HCT116 (cell line): ENCODE measurements at regions not wholly inside any gene's neighbourhood (a gene's known extent, or its start where the extent isn't known, plus 50 kb on each side); places are given as distances from the start of the nearest gene placed in this dataset.
"Not testable (repeated sequence)": the region's sequence is repeated elsewhere in the genome, so short reads cannot be mapped to it uniquely, and the experiment has no call there.

Experiments used
- ATAC-seq: fragments of 200-7000 bp; cut with Tn5 transposase; 2 replicates; pipeline ENCODE4 v1.9.1; 2020; ENCODE audit warnings: mild to moderate bottlenecking, moderate library complexity
- BruUV-seq: library from RNA; stranded (reverse); fragments of 400-500 nt; replicated peaks from 2 replicates; lab custom pipeline; 2021; lab: Mats Ljungman, UMichigan
- CTCF ChIA-PET: fragments of 300-600 bp; sonication (Branson Sonifier 250); formaldehyde crosslinking; loops from one replicate; lab custom pipeline; 2021; ENCODE audit warnings: antibody characterized with exemption; lab: Charles Lee
- POLR2A ChIA-PET: fragments of 300-600, 350-600 bp; sonication (Branson Sonifier 250); formaldehyde crosslinking; loops from one replicate; lab custom pipeline; 2021; ENCODE audit warnings: antibody characterized with exemption; lab: Charles Lee
- RAD21 ChIA-PET, 2 experiments: fragments of 300-600 bp; sonication (Branson Sonifier 250); formaldehyde crosslinking; loops; one replicate each; lab custom pipeline; 2023; ENCODE audit warnings: low total read pairs in 2 of 2; ENCODE audit not compliant: uncharacterized antibody in 2 of 2, unreplicated experiment in 2 of 2, low non-redundant PET in 1 of 2; lab: Charles Lee
- DNase-seq: peaks from one replicate; pipeline ENCODE4 v3.0.0-alpha.2; 2010; ENCODE audit warnings: low read depth, low spot score
- H2AFZ ChIP-seq: fragments of 200-600 bp; shearing (Covaris generic), sonication (generic); 2 replicates; pipeline ENCODE4 v1.6.1; 2017; ENCODE audit warnings: low read depth, mixed run types, mixed read lengths, antibody characterized with exemption, low read length; ENCODE audit not compliant: poor library complexity, severe bottlenecking
- H3K27ac ChIP-seq: 2 replicates; pipeline ENCODE4 v1.5.1; 2012; ENCODE audit warnings: low read depth, low read length
- H3K27me3 ChIP-seq: fragments of 200-600 bp; sonication (generic); 2 replicates; pipeline ENCODE4 v1.6.1; 2016; ENCODE audit warnings: mixed run types, low read length, mixed read lengths; ENCODE audit not compliant: insufficient read depth
- H3K36me3 ChIP-seq, 2 experiments: fragments of 200-500 bp in 1 of 2; fragments of 200-600 bp in 1 of 2; sonication (Bioruptor generic) in 1 of 2; sonication (generic) in 1 of 2; 2 replicates each; pipeline versions ENCODE4 v1.5.1 to v1.6.1; 2014 to 2016; ENCODE audit warnings: low read length in 2 of 2, inconsistent platforms in 1 of 2, mixed read lengths in 1 of 2, mixed run types in 1 of 2; ENCODE audit not compliant: insufficient read depth in 2 of 2, control insufficient read depth in 1 of 2
- H3K4me1 ChIP-seq, 2 experiments: fragments of 200-600 bp in 1 of 2; sonication (generic) in 1 of 2; 2 replicates each; pipeline versions ENCODE4 v1.5.1 to v1.6.1; 2012 to 2017; ENCODE audit warnings: low read length in 2 of 2, inconsistent platforms in 1 of 2, mild to moderate bottlenecking in 1 of 2, mixed read lengths in 1 of 2, mixed run types in 1 of 2, moderate library complexity in 1 of 2; ENCODE audit not compliant: insufficient read depth in 2 of 2, control insufficient read depth in 1 of 2
- H3K4me2 ChIP-seq: fragments of 200-600 bp; sonication (generic); 2 replicates; pipeline ENCODE4 v1.6.1; 2017; ENCODE audit warnings: mixed run types, low read length, mixed read lengths
- H3K4me3 ChIP-seq, 2 experiments: fragments of 200-600 bp in 1 of 2; sonication (generic) in 1 of 2; replicated peaks in 1 of 2; 2 replicates each; pipeline ENCODE4 v1.5.1; 2011 to 2016; ENCODE audit warnings: low read length in 2 of 2, control low read depth in 1 of 2, low read depth in 1 of 2, mild to moderate bottlenecking in 1 of 2, mixed read lengths in 1 of 2, mixed run types in 1 of 2
- H3K79me2 ChIP-seq: fragments of 200-600 bp; sonication (generic); 2 replicates; pipeline ENCODE4 v1.6.1; 2017; ENCODE audit warnings: mild to moderate bottlenecking, mixed run types, low read length, moderate library complexity, mixed read lengths; ENCODE audit not compliant: insufficient read depth
- H3K9ac ChIP-seq: fragments of 200-600 bp; sonication (generic); 2 replicates; pipeline ENCODE4 v1.6.1; 2016; ENCODE audit warnings: low read length, mixed read lengths
- H3K9me2 ChIP-seq: fragments of 200-600 bp; sonication (generic), shearing (Covaris generic); 2 replicates; pipeline ENCODE4 v1.6.1; 2017; ENCODE audit warnings: mixed run types, mild to moderate bottlenecking, moderate library complexity; ENCODE audit not compliant: insufficient read depth
- H3K9me3 ChIP-seq, 2 experiments: fragments of 200-500 bp in 1 of 2; fragments of 200-600 bp in 1 of 2; sonication (Bioruptor generic) in 1 of 2; sonication (generic) in 1 of 2; 2 replicates each; pipeline ENCODE4 v1.6.1; 2014 to 2017; ENCODE audit warnings: low read length in 2 of 2, mixed read lengths in 2 of 2, inconsistent platforms in 1 of 2, low read depth in 1 of 2, mild to moderate bottlenecking in 1 of 2, mixed run types in 1 of 2, moderate library complexity in 1 of 2; ENCODE audit not compliant: control insufficient read depth in 1 of 2, insufficient read depth in 1 of 2
- H4K20me1 ChIP-seq: fragments of 200-600 bp; sonication (generic), shearing (Covaris generic); 2 replicates; pipeline ENCODE4 v1.6.1; 2017; ENCODE audit warnings: mixed run types, mild to moderate bottlenecking, moderate library complexity; ENCODE audit not compliant: insufficient read depth
- CEBPB ChIP-seq: IDR thresholded peaks from 2 replicates; pipeline ENCODE4 v1.6.1; 2012; ENCODE audit warnings: low read depth
- CTCF ChIP-seq, 3 experiments: fragments of 200-600 bp in 1 of 3; sonication (generic) in 1 of 3; IDR thresholded peaks in 2 of 3; conservative IDR thresholded peaks in 1 of 3; 2 replicates each; pipeline ENCODE4 v1.5.1; 2012 to 2017; ENCODE audit warnings: low read depth in 2 of 3, low read length in 2 of 3, antibody characterized with exemption in 1 of 3, borderline replicate concordance in 1 of 3, control low read depth in 1 of 3, mild to moderate bottlenecking in 1 of 3, mixed read lengths in 1 of 3, mixed run types in 1 of 3, moderate library complexity in 1 of 3; ENCODE audit not compliant: insufficient read depth in 1 of 3
- EGR1 ChIP-seq: IDR thresholded peaks from 2 replicates; pipeline ENCODE4 v1.6.1; 2012; ENCODE audit warnings: low read depth
- EZH2 ChIP-seq: fragments of 200-600 bp; sonication (generic); IDR thresholded peaks from 2 replicates; pipeline ENCODE4 v1.6.1; 2017; ENCODE audit warnings: antibody characterized with exemption, mixed run types
- EZH2phosphoT487 ChIP-seq: fragments of 200-600 bp; IDR thresholded peaks from 2 replicates; pipeline ENCODE4 v1.6.1; 2018; ENCODE audit warnings: antibody characterized with exemption, borderline replicate concordance
- FOSL1 ChIP-seq: IDR thresholded peaks from 2 replicates; pipeline ENCODE4 v1.6.1; 2012; ENCODE audit warnings: low read depth
- JUND ChIP-seq: IDR thresholded peaks from 2 replicates; pipeline ENCODE4 v1.6.1; 2012
- POLR2A ChIP-seq: IDR thresholded peaks from 2 replicates; pipeline ENCODE4 v1.7.0; 2011; ENCODE audit warnings: borderline replicate concordance; ENCODE audit not compliant: insufficient read depth, insufficient read length; ENCODE audit errors: extremely low read depth
- POLR2AphosphoS5 ChIP-seq: IDR thresholded peaks from 2 replicates; pipeline ENCODE4 v1.6.1; 2011; ENCODE audit warnings: mild to moderate bottlenecking, low read depth, low read length, moderate library complexity
- SIN3A ChIP-seq: IDR thresholded peaks from 2 replicates; pipeline ENCODE4 v1.6.1; 2012; ENCODE audit warnings: low read depth
- SP1 ChIP-seq: IDR thresholded peaks from 2 replicates; pipeline ENCODE4 v1.6.1; 2012; ENCODE audit warnings: low read depth
- SRF ChIP-seq: IDR thresholded peaks from 2 replicates; pipeline ENCODE4 v1.6.1; 2012; ENCODE audit warnings: low read depth
- TCF7L2 ChIP-seq: IDR thresholded peaks from 2 replicates; pipeline ENCODE4 v1.7.0; 2011; ENCODE audit warnings: borderline replicate concordance, inconsistent platforms; ENCODE audit not compliant: insufficient read depth, insufficient read length; ENCODE audit errors: extremely low read depth
- YY1 ChIP-seq: IDR thresholded peaks from 2 replicates; pipeline ENCODE4 v1.6.1; 2011; ENCODE audit warnings: low read length, low read depth, moderate library complexity, mild to moderate bottlenecking; ENCODE audit not compliant: insufficient replicate concordance; ENCODE audit errors: extremely low read depth
- ZFX ChIP-seq: fragments of 450-650 bp; IDR thresholded peaks from 2 replicates; pipeline ENCODE4 v1.6.1; 2017
- ZNF274 ChIP-seq: fragments of 200-500 bp; sonication (Bioruptor generic); IDR thresholded peaks from 2 replicates; pipeline ENCODE4 v1.6.1; 2014; ENCODE audit warnings: mild to moderate bottlenecking, low read depth, low read length, inconsistent platforms
- intact Hi-C: fragments of 100-400 bp; cut with micrococcal nuclease; formaldehyde crosslinking; loops from 2 replicates; pipeline ENCODE4 v1.10.0; 2022
- TF ChIP-seq, protein P1 (sequence below): IDR thresholded peaks from 2 replicates; pipeline ENCODE4 v1.6.1; 2012
- TF ChIP-seq, protein P2 (sequence below): IDR thresholded peaks from 2 replicates; pipeline ENCODE4 v1.6.1; 2011; ENCODE audit warnings: mild to moderate bottlenecking, low read length, moderate library complexity; ENCODE audit not compliant: insufficient replicate concordance; ENCODE audit errors: extremely low read depth
- TF ChIP-seq, protein P3 (sequence below): IDR thresholded peaks from 2 replicates; pipeline ENCODE4 v1.6.1; 2012

- BruUV-seq, POLR2A ChIA-PET, ATAC-seq, H3K4me2 ChIP-seq, H3K9me2 ChIP-seq, CTCF ChIA-PET, H3K27me3 ChIP-seq, H2AFZ ChIP-seq, intact Hi-C loops, H3K4me3 ChIP-seq, H4K20me1 ChIP-seq, H3K9me3 ChIP-seq, RAD21 ChIA-PET, H3K4me1 ChIP-seq, H3K79me2 ChIP-seq, H3K9ac ChIP-seq, H3K27ac ChIP-seq, H3K36me3 ChIP-seq, DNase-seq: not testable (repeated sequence)
These were observed 59.7 kb upstream of the HGF start for GRCh38 chr7:81829511-81829910.

DNA sequence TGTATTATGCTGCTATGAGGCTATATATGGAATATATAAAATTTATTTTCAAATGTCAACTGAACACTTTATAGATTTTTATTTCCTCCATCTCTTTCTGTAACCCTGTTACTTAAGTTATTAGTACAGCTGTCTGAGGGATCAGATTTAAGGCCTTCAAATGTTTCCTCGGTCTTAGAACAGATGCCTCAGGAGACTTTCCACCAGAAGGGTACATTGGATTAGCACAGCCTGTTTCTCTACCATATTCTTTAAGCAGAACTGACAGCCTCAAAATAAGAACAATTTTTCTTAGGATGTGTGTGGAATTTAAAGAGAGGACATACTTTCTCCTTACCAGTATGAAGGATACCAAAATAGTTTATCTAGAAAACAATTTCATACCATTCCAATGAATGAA lies 53.0 kb upstream of the HGF start:
- no peaks in the 10 kb centered on the region for H4K20me1 ChIP-seq
- ATAC-seq (no peak), DNase-seq (no peak)
- H2AFZ ChIP-seq = no peak overlapping the region
- no peaks in the 10 kb centered on the region for H3K9me3 ChIP-seq
- H3K27me3 ChIP-seq = no peaks in the 10 kb centered on the region
- no peak overlapping the region for H3K4me2 ChIP-seq
- ChIA-PET CTCF (no interaction called here), RAD21 (no interaction called here), POLR2A (interaction anchor here (1.2 kb wide), 1 partner anchor 9 kb away, joined by 5 read pairs; no protein-coding TSS in a partner anchor)
- no peaks in the 10 kb centered on the region for H3K9me2 ChIP-seq
- H3K36me3 ChIP-seq = no peaks in the 10 kb centered on the region
- H3K4me1 ChIP-seq = no peaks in the 10 kb centered on the region
- no peaks in the 10 kb centered on the region for H3K79me2 ChIP-seq
- intact Hi-C loops = no loop called here
- no peak overlapping the region for H3K4me3 ChIP-seq
- H3K27ac ChIP-seq = no peak overlapping the region
- BruUV-seq = no TSS peak
- H3K9ac ChIP-seq = no peak overlapping the region
- TF ChIP-seq JUND (no peak), YY1 (no peak), FOSL1 (no peak), EZH2 (no peak), ZFX (no peak), CTCF (IDR thresholded peaks at IDR 0.05 in 2 of 3, conservative IDR thresholded peaks at IDR 0.05 in 1 of 3; ENCODE audit: borderline replicate concordance in 1 of 3, insufficient read depth in 1 of 3, low read depth in 2 of 3, low read length in 2 of 3) (no peak), POLR2A (no peak), SRF (no peak), CEBPB (no peak), EGR1 (no peak), POLR2AphosphoS5 (no peak), SP1 (no peak), SIN3A (no peak), EZH2phosphoT487 (no peak), TCF7L2 (no peak), ZNF274 (no peak)
- TF ChIP-seq, protein P1, sequence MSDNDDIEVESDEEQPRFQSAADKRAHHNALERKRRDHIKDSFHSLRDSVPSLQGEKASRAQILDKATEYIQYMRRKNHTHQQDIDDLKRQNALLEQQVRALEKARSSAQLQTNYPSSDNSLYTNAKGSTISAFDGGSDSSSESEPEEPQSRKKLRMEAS = no peak
- TF ChIP-seq, protein P2, sequence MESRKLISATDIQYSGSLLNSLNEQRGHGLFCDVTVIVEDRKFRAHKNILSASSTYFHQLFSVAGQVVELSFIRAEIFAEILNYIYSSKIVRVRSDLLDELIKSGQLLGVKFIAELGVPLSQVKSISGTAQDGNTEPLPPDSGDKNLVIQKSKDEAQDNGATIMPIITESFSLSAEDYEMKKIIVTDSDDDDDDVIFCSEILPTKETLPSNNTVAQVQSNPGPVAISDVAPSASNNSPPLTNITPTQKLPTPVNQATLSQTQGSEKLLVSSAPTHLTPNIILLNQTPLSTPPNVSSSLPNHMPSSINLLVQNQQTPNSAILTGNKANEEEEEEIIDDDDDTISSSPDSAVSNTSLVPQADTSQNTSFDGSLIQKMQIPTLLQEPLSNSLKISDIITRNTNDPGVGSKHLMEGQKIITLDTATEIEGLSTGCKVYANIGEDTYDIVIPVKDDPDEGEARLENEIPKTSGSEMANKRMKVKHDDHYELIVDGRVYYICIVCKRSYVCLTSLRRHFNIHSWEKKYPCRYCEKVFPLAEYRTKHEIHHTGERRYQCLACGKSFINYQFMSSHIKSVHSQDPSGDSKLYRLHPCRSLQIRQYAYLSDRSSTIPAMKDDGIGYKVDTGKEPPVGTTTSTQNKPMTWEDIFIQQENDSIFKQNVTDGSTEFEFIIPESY = no peak
- TF ChIP-seq, protein P3, sequence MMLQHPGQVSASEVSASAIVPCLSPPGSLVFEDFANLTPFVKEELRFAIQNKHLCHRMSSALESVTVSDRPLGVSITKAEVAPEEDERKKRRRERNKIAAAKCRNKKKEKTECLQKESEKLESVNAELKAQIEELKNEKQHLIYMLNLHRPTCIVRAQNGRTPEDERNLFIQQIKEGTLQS = no peak
